IMR-90 (cell line): ENCODE measurements at regions not wholly inside any gene's neighbourhood (a gene's known extent, or its start where the extent isn't known, plus 50 kb on each side); places are given as distances from the start of the nearest gene placed in this dataset.

Experiments used
- ATAC-seq: fragments of 200-7000 bp; cut with Tn5 transposase; 2 replicates; pipeline ENCODE4 v1.9.1; 2020; ENCODE audit warnings: low read depth, mild to moderate bottlenecking, moderate library complexity
- BruUV-seq: library from RNA; stranded (reverse); fragments of 400-500 nt; replicated peaks from 2 replicates; lab custom pipeline; 2021; lab: Mats Ljungman, UMichigan
- CTCF ChIA-PET: fragments of 300-600 bp; formaldehyde crosslinking; extraction: SDS; loops from one replicate; lab custom pipeline; 2021; ENCODE audit warnings: antibody characterized with exemption; lab: Yijun Ruan, JAX
- POLR2A ChIA-PET: fragments of 300-600 bp; sonication (Branson Sonifier 250); formaldehyde crosslinking; loops from one replicate; lab custom pipeline; 2022; ENCODE audit warnings: antibody characterized with exemption; ENCODE audit not compliant: unreplicated experiment; lab: Charles Lee
- DNase-seq: peaks from one replicate; pipeline ENCODE4 v3.0.0; 2013
- H2AFZ ChIP-seq: replicated peaks from 2 replicates; pipeline ENCODE3; 2013; ENCODE audit warnings: low read length, mild to moderate bottlenecking; ENCODE audit not compliant: poor library complexity
- H2AK5ac ChIP-seq: 2 replicates; pipeline ENCODE4 v1.6.1; 2013; ENCODE audit warnings: low read depth, low read length, inconsistent platforms
- H2AK9ac ChIP-seq: replicated peaks from 2 replicates; pipeline ENCODE3; 2013; ENCODE audit warnings: mild to moderate bottlenecking, low read depth, low read length, moderate library complexity; ENCODE audit not compliant: poor library complexity
- H2BK120ac ChIP-seq: 2 replicates; pipeline ENCODE4 v1.6.1; 2013; ENCODE audit warnings: low read depth, low read length, inconsistent platforms
- H2BK15ac ChIP-seq: 3 replicates; pipeline ENCODE4 v1.6.1; 2013; ENCODE audit warnings: low read depth, low read length, inconsistent platforms
- H2BK20ac ChIP-seq: 2 replicates; pipeline ENCODE4 v1.6.1; 2013; ENCODE audit warnings: low read depth, mild to moderate bottlenecking, inconsistent platforms, low read length, moderate library complexity
- H2BK5ac ChIP-seq: 2 replicates; pipeline ENCODE4 v1.6.1; 2013; ENCODE audit warnings: mild to moderate bottlenecking, low read depth, low read length, inconsistent platforms; ENCODE audit not compliant: poor library complexity, severe bottlenecking
- H3K14ac ChIP-seq: replicated peaks from 2 replicates; pipeline ENCODE4 v1.6.1; 2013; ENCODE audit warnings: low read depth, low read length, inconsistent platforms
- H3K18ac ChIP-seq: 2 replicates; pipeline ENCODE4 v1.6.1; 2013; ENCODE audit warnings: low read depth, low read length, control low read depth
- H3K23ac ChIP-seq: 2 replicates; pipeline ENCODE4 v1.6.1; 2013; ENCODE audit warnings: low read depth, low read length, inconsistent platforms
- H3K27ac ChIP-seq: 2 replicates; pipeline ENCODE4 v1.5.1; 2013; ENCODE audit warnings: mild to moderate bottlenecking, control low read depth, low read length; ENCODE audit not compliant: insufficient read depth
- H3K27me3 ChIP-seq: 2 replicates; pipeline ENCODE4 v1.6.1; 2013; ENCODE audit warnings: low read length; ENCODE audit not compliant: control insufficient read depth, insufficient read depth
- H3K36me3 ChIP-seq: 2 replicates; pipeline ENCODE4 v1.6.1; 2013; ENCODE audit warnings: low read length, mixed read lengths; ENCODE audit not compliant: control insufficient read depth, insufficient read depth
- H3K4ac ChIP-seq: 2 replicates; pipeline ENCODE4 v1.6.1; 2013; ENCODE audit warnings: low read depth, low read length, inconsistent platforms
- H3K4me1 ChIP-seq: 2 replicates; pipeline ENCODE4 v1.6.1; 2013; ENCODE audit warnings: low read length, mixed read lengths; ENCODE audit not compliant: control insufficient read depth, insufficient read depth
- H3K4me2 ChIP-seq: 2 replicates; pipeline ENCODE4 v1.6.1; 2013; ENCODE audit warnings: low read depth, mild to moderate bottlenecking, control low read depth, low read length, moderate library complexity
- H3K4me3 ChIP-seq: 2 replicates; pipeline ENCODE4 v1.5.1; 2013; ENCODE audit warnings: low read depth, mild to moderate bottlenecking, control low read depth, low read length, moderate library complexity; ENCODE audit not compliant: insufficient read depth
- H3K56ac ChIP-seq: 2 replicates; pipeline ENCODE4 v1.6.1; 2013; ENCODE audit warnings: low read length, inconsistent platforms; ENCODE audit not compliant: insufficient read depth; ENCODE audit errors: extremely low read depth
- H3K79me1 ChIP-seq, 2 experiments: 2 replicates each; pipeline ENCODE4 v1.6.1; 2013; ENCODE audit warnings: low read length in 2 of 2, inconsistent platforms in 1 of 2, low read depth in 1 of 2
- H3K9ac ChIP-seq: 2 replicates; pipeline ENCODE4 v1.6.1; 2013; ENCODE audit warnings: low read depth, low read length, control low read depth
- H3K9me1 ChIP-seq: 2 replicates; pipeline ENCODE4 v1.6.1; 2013; ENCODE audit warnings: low read length, inconsistent platforms; ENCODE audit not compliant: insufficient read depth
- H3K9me3 ChIP-seq: 2 replicates; pipeline ENCODE4 v1.6.1; 2013; ENCODE audit warnings: low read length; ENCODE audit not compliant: control insufficient read depth, insufficient read depth
- H4K20me1 ChIP-seq: 2 replicates; pipeline ENCODE4 v1.6.1; 2013; ENCODE audit warnings: low read length, inconsistent platforms; ENCODE audit not compliant: insufficient read depth
- H4K5ac ChIP-seq: 2 replicates; pipeline ENCODE4 v1.6.1; 2013; ENCODE audit warnings: mild to moderate bottlenecking, low read depth, low read length, control low read depth
- H4K8ac ChIP-seq, 2 experiments: 2 replicates each; pipeline ENCODE4 v1.6.1; 2013; ENCODE audit warnings: low read depth in 2 of 2, low read length in 2 of 2, control low read depth in 1 of 2, inconsistent platforms in 1 of 2
- H4K91ac ChIP-seq: 2 replicates; pipeline ENCODE4 v1.6.1; 2013; ENCODE audit warnings: low read depth, low read length, inconsistent platforms; ENCODE audit not compliant: insufficient read depth
- BHLHE40 ChIP-seq: fragments of 150-350 bp; IDR thresholded peaks from 2 replicates; pipeline ENCODE4 v1.6.1; 2016; ENCODE audit warnings: mild to moderate bottlenecking, low read depth, low read length
- CEBPB ChIP-seq: IDR thresholded peaks from 2 replicates; pipeline ENCODE4 v1.6.1; 2012; ENCODE audit warnings: low read depth, low read length, improper control_type of control experiment
- CHD1 ChIP-seq: IDR thresholded peaks from 2 replicates; pipeline ENCODE4 v1.6.1; 2012; ENCODE audit warnings: low read depth, low read length, improper control_type of control experiment
- FOS ChIP-seq: fragments of 150-350 bp; IDR thresholded peaks from 2 replicates; pipeline ENCODE4 v1.6.1; 2016; ENCODE audit warnings: low read depth, low read length
- MAFK ChIP-seq: IDR thresholded peaks from 2 replicates; pipeline ENCODE4 v1.6.1; 2012; ENCODE audit warnings: low read depth, low read length, improper control_type of control experiment
- MAZ ChIP-seq: IDR thresholded peaks from 2 replicates; pipeline ENCODE4 v1.6.1; 2012; ENCODE audit warnings: low read depth, mild to moderate bottlenecking, low read length, improper control_type of control experiment, moderate library complexity, borderline replicate concordance
- MXI1 ChIP-seq: IDR thresholded peaks from 2 replicates; pipeline ENCODE4 v1.6.1; 2012; ENCODE audit warnings: low read depth, mild to moderate bottlenecking, low read length, moderate library complexity, borderline replicate concordance
- NFE2L2 ChIP-seq: fragments of 150-350 bp; IDR thresholded peaks from 2 replicates; pipeline ENCODE4 v1.6.1; 2016; ENCODE audit warnings: low read depth, mild to moderate bottlenecking, low read length
- POLR2A ChIP-seq: IDR thresholded peaks from 2 replicates; pipeline ENCODE4 v1.6.1; 2012; ENCODE audit warnings: mild to moderate bottlenecking, low read depth, low read length
- RAD21 ChIP-seq: IDR thresholded peaks from 2 replicates; pipeline ENCODE4 v1.6.1; 2012; ENCODE audit warnings: low read length, improper control_type of control experiment
- RCOR1 ChIP-seq: IDR thresholded peaks from 2 replicates; pipeline ENCODE4 v1.6.1; 2012; ENCODE audit warnings: mild to moderate bottlenecking, low read length, improper control_type of control experiment; ENCODE audit not compliant: insufficient replicate concordance
- RFX5 ChIP-seq: IDR thresholded peaks from 2 replicates; pipeline ENCODE4 v1.8.0; 2012; ENCODE audit warnings: low read depth, mild to moderate bottlenecking, low read length, moderate library complexity
- SMC3 ChIP-seq: fragments of 150-350 bp; IDR thresholded peaks from 2 replicates; pipeline ENCODE4 v1.6.1; 2016; ENCODE audit warnings: low read depth, mild to moderate bottlenecking, antibody characterized with exemption, low read length, moderate library complexity
- WGBS, 2 experiments: methylation state at CpG; one replicate each; pipeline versions ENCODE4 v1.1.5 to v1.1.7; 2013; ENCODE audit warnings: missing lambda C conversion rate in 2 of 2; ENCODE audit not compliant: insufficient read length in 1 of 2; ENCODE audit errors: extremely low coverage in 2 of 2; 5-methylcytosine and 5-hydroxymethylcytosine counted together
- dilution Hi-C: fragments of 300-500 bp; cut with HindIII; formaldehyde crosslinking; loops from one replicate; pipeline ENCODE4 v1.14.3; 2018; ENCODE audit warnings: low sequenced_read_pairs; ENCODE audit not compliant: unreplicated experiment
- in situ Hi-C: fragments of 300-500 bp; cut with MboI; formaldehyde crosslinking; loops from 3 replicates; pipeline ENCODE4 v1.14.3; 2019; ENCODE audit warnings: low sequenced_read_pairs, inconsistent platforms, mixed read lengths
- intact Hi-C: fragments of 100-400 bp; cut with micrococcal nuclease; formaldehyde crosslinking; loops from 2 replicates; pipeline ENCODE4 v1.10.0; 2022
- TF ChIP-seq, protein P1 (sequence below): fragments of 150-350 bp; IDR thresholded peaks from 2 replicates; pipeline ENCODE4 v1.6.1; 2017; ENCODE audit warnings: mild to moderate bottlenecking, antibody characterized with exemption, low read length, low read depth
- TF ChIP-seq, protein P2 (sequence below): conservative IDR thresholded peaks from 2 replicates; pipeline ENCODE4 v1.5.1; 2012; ENCODE audit warnings: mild to moderate bottlenecking, low read depth, low read length, improper control_type of control experiment
- TF ChIP-seq, protein P3 (sequence below): fragments of 150-350 bp; IDR thresholded peaks from 2 replicates; pipeline ENCODE4 v1.6.1; 2016; ENCODE audit warnings: low read depth, mild to moderate bottlenecking, low read length, moderate library complexity, borderline replicate concordance

DNA sequence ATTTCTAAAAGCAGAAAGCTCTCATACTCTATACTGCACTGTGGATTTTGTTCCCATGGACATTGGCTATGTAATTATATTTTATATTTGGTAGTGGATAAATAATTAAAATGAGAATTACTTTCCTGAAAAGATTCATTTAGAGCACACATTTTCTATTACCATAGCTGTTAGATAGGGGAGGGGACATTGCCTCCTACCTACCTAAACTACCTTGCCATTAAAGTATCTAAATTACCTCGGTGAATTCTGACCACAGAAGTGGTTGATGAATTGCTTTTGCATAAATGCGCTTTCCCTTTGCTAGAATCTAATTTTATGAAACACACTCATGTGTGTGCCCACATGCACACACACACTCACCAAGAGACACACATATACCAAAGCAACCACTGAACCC, 329.1 kb downstream of the MTX2 start:
- H2AK5ac ChIP-seq: no peak overlapping the region
- H4K8ac ChIP-seq: no peak overlapping the region
- no peak overlapping the region for H3K9ac ChIP-seq
- WGBS, 2 experiments: 67% methylated on average over 1 of the region's 2 CpGs; no CpG with 5 or more reads in 1 of the 2 experiments
- H3K36me3 ChIP-seq: no peaks in the 10 kb centered on the region
- no peak overlapping the region for H3K18ac ChIP-seq
- H3K27me3 ChIP-seq: peaks cover 5% of the 10 kb centered on the region; the same call in 1 of the 2 replicates
- no peak overlapping the region for H2BK15ac ChIP-seq
- TF ChIP-seq, protein P1, sequence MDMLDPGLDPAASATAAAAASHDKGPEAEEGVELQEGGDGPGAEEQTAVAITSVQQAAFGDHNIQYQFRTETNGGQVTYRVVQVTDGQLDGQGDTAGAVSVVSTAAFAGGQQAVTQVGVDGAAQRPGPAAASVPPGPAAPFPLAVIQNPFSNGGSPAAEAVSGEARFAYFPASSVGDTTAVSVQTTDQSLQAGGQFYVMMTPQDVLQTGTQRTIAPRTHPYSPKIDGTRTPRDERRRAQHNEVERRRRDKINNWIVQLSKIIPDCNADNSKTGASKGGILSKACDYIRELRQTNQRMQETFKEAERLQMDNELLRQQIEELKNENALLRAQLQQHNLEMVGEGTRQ: no peak
- TF ChIP-seq BHLHE40 (no peak), NFE2L2 (no peak), RAD21 (no peak), CEBPB (no peak), FOS (no peak), MAZ (no peak), RCOR1 (no peak), MAFK (no peak), SMC3 (no peak), CHD1 (no peak), RFX5 (no peak), POLR2A (no peak), MXI1 (no peak)
- TF ChIP-seq, protein P2, sequence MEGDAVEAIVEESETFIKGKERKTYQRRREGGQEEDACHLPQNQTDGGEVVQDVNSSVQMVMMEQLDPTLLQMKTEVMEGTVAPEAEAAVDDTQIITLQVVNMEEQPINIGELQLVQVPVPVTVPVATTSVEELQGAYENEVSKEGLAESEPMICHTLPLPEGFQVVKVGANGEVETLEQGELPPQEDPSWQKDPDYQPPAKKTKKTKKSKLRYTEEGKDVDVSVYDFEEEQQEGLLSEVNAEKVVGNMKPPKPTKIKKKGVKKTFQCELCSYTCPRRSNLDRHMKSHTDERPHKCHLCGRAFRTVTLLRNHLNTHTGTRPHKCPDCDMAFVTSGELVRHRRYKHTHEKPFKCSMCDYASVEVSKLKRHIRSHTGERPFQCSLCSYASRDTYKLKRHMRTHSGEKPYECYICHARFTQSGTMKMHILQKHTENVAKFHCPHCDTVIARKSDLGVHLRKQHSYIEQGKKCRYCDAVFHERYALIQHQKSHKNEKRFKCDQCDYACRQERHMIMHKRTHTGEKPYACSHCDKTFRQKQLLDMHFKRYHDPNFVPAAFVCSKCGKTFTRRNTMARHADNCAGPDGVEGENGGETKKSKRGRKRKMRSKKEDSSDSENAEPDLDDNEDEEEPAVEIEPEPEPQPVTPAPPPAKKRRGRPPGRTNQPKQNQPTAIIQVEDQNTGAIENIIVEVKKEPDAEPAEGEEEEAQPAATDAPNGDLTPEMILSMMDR: no peak
- TF ChIP-seq, protein P3, sequence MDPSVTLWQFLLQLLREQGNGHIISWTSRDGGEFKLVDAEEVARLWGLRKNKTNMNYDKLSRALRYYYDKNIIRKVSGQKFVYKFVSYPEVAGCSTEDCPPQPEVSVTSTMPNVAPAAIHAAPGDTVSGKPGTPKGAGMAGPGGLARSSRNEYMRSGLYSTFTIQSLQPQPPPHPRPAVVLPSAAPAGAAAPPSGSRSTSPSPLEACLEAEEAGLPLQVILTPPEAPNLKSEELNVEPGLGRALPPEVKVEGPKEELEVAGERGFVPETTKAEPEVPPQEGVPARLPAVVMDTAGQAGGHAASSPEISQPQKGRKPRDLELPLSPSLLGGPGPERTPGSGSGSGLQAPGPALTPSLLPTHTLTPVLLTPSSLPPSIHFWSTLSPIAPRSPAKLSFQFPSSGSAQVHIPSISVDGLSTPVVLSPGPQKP: no peak
- no peaks in the 10 kb centered on the region for H3K79me1 ChIP-seq
- H3K4me1 ChIP-seq: no peaks in the 10 kb centered on the region
- intact Hi-C loops: no loop called here
- H3K23ac ChIP-seq: no peak overlapping the region
- DNase-seq (no peak), ATAC-seq (no peak)
- no peak overlapping the region for H3K4ac ChIP-seq
- no peak overlapping the region for H3K14ac ChIP-seq
- no peaks in the 10 kb centered on the region for H3K9me3 ChIP-seq
- in situ Hi-C loops: no loop called here
- H3K4me2 ChIP-seq: no peak overlapping the region
- ChIA-PET CTCF (no interaction called here), POLR2A (no interaction called here)
- H3K9me1 ChIP-seq: no peaks in the 10 kb centered on the region
- no peak overlapping the region for H3K56ac ChIP-seq
- no peak overlapping the region for H2BK20ac ChIP-seq
- H3K4me3 ChIP-seq: no peak overlapping the region
- H2AK9ac ChIP-seq: no peak overlapping the region
- H3K27ac ChIP-seq: no peak overlapping the region
- H2BK5ac ChIP-seq: no peak overlapping the region
- H2BK120ac ChIP-seq: no peak overlapping the region
- no peak overlapping the region for H4K5ac ChIP-seq
- H4K20me1 ChIP-seq: no peaks in the 10 kb centered on the region
- dilution Hi-C loops: no loop called here
- BruUV-seq: no TSS peak
- no peak overlapping the region for H2AFZ ChIP-seq
- no peak overlapping the region for H4K91ac ChIP-seq
